ENCODE measurements at regions not wholly inside any gene's neighbourhood (a gene's known extent, or its start where the extent isn't known, plus 50 kb on each side); places are given as distances from the start of the nearest gene placed in this dataset.

DNA sequence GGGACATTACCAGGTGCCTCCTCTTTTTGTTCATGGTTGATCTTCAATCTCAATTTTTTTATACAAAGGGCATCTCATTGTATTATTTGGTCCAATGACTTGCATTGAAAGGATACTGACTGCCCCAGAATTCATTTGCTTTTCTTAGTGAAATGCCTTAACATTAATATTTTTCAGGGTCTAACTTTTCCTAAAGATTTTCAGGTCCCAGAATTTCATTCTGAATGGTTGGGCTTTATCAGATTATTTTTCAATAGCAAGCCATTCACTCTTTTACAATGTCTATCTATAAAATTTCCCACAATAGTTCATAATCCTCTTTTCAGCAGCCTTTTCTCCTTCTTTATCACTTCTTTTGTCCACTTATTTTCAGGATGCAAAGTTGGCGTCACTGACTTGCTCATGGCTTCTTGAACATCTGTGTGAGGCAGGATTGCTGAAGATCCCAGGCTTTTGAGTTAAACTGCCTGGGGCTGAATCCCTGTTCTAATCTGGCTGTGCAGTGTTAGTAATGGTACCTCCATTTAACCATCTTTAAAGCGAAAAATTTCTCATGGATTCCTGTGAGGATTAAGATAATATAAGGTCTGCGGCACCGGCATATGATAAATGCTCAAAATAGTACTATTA lies 131.7 kb upstream of the HDAC9 start:
- no peak overlapping the region for H3K27ac ChIP-seq
- H3K9me3 ChIP-seq: no peaks in the 10 kb centered on the region
- no peaks in the 10 kb centered on the region for H3K27me3 ChIP-seq
- H3K4me1 ChIP-seq: no peaks in the 10 kb centered on the region
- intact Hi-C loops (cut with DNase I): no loop called here
- TF ChIP-seq, protein P1, sequence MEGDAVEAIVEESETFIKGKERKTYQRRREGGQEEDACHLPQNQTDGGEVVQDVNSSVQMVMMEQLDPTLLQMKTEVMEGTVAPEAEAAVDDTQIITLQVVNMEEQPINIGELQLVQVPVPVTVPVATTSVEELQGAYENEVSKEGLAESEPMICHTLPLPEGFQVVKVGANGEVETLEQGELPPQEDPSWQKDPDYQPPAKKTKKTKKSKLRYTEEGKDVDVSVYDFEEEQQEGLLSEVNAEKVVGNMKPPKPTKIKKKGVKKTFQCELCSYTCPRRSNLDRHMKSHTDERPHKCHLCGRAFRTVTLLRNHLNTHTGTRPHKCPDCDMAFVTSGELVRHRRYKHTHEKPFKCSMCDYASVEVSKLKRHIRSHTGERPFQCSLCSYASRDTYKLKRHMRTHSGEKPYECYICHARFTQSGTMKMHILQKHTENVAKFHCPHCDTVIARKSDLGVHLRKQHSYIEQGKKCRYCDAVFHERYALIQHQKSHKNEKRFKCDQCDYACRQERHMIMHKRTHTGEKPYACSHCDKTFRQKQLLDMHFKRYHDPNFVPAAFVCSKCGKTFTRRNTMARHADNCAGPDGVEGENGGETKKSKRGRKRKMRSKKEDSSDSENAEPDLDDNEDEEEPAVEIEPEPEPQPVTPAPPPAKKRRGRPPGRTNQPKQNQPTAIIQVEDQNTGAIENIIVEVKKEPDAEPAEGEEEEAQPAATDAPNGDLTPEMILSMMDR (IDR thresholded peaks at IDR 0.05): no peak
- TF ChIP-seq POLR2A (IDR thresholded peaks at IDR 0.05): no peak
- no peak overlapping the region for H3K4me3 ChIP-seq (replicated peaks in 1 of 3)
- H3K36me3 ChIP-seq: no peaks in the 10 kb centered on the region
- DNase-seq: no peak
- 93 to 96% methylated on average over 4 of the region's 4 CpGs for WGBS, 2 donors

DNA sequence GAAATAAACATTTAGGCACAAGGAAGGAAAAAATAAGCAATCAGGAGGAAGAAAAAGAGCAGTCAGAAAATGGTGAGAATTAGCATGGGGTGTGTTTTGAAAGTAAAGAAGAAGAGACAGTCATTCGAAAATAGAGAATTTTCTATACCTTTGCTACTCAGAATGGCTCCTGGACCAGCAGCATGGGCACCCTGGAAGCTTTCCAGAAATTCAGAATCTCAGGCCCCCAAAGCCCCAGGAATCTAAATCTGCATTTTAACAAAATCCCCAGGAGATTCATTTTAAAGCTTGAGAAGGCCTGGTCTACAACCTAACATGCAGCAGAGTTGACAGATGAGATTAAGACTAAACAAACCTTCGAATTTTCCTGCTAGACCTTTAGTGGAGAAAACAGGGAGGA lies 131.2 kb upstream of the HDAC9 start:
- Histone ChIP-seq H3K27me3 (no peaks in the 10 kb centered on the region), H3K4me3 (replicated peaks in 1 of 3) (no peak overlapping the region), H3K9me3 (no peaks in the 10 kb centered on the region), H3K36me3 (no peaks in the 10 kb centered on the region), H3K4me1 (no peaks in the 10 kb centered on the region), H3K27ac (no peak overlapping the region)
- intact Hi-C loops (cut with DNase I): no loop called here
- 74 to 79% methylated on average over 2 of the region's 2 CpGs for WGBS, 2 donors
- no peak for TF ChIP-seq POLR2A (IDR thresholded peaks at IDR 0.05)
- no peak for DNase-seq

DNA sequence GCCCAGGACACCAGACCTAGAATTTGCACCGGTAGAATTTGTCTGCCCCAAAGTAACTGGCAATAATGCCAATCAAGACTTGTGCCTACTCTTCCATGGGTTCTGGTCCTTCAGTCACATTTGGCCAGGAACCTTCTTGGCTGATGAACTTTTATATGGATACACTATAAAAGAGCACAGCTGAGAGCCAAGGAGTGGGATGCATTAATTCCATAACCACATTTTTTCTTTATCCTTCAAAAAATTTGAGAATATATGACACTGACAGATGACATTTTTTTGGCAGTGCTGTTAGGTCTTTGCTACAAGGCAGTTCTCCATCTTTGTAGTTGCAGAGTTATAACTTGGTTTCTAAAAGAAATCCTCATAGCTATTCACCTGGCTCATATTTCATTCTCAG lies 129.2 kb upstream of the HDAC9 start:
- H3K27ac ChIP-seq: no peak overlapping the region
- no peak overlapping the region for H3K4me3 ChIP-seq (replicated peaks in 1 of 3)
- TF ChIP-seq, protein P1 (IDR thresholded peaks at IDR 0.05): no peak
- TF ChIP-seq POLR2A (IDR thresholded peaks at IDR 0.05): no peak
- H3K36me3 ChIP-seq: no peaks in the 10 kb centered on the region
- H3K9me3 ChIP-seq: no peaks in the 10 kb centered on the region
- intact Hi-C loops (cut with DNase I): no loop called here
- WGBS, 2 donors: 89 to 94% methylated on average over 1 of the region's 1 CpG
- DNase-seq: no peak
- H3K4me1 ChIP-seq: no peaks in the 10 kb centered on the region
- H3K27me3 ChIP-seq: no peaks in the 10 kb centered on the region

DNA sequence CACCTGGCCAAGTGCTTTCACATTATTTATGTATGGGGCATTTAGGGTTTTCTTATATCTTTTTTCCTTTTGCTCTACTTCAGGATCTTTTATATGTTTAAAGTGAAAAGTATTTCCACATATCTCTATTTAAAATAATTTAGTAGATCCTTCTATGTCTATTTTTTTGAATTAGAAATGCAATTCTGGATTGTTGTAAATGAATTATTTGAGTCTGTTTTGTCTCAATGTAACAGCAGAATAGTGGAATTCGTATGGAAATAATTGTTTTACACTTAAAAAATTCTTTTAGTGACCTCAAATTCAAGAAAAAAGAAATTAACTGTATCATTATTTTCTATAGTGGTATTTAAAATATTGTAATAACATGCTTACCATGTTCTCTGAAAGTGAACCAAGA lies 126.5 kb upstream of the HDAC9 start:
- Histone ChIP-seq H3K4me3 (replicated peaks in 1 of 3) (no peak overlapping the region), H3K9me3 (no peaks in the 10 kb centered on the region), H3K4me1 (no peaks in the 10 kb centered on the region), H3K27ac (no peak overlapping the region), H3K36me3 (no peaks in the 10 kb centered on the region), H3K27me3 (no peaks in the 10 kb centered on the region)
- no peak for DNase-seq
- 83 to 91% methylated on average over 1 of the region's 1 CpG for WGBS, 2 donors
- intact Hi-C loops (cut with DNase I): no loop called here
- TF ChIP-seq, protein P1 (IDR thresholded peaks at IDR 0.05): no peak
- TF ChIP-seq POLR2A (IDR thresholded peaks at IDR 0.05): no peak

DNA sequence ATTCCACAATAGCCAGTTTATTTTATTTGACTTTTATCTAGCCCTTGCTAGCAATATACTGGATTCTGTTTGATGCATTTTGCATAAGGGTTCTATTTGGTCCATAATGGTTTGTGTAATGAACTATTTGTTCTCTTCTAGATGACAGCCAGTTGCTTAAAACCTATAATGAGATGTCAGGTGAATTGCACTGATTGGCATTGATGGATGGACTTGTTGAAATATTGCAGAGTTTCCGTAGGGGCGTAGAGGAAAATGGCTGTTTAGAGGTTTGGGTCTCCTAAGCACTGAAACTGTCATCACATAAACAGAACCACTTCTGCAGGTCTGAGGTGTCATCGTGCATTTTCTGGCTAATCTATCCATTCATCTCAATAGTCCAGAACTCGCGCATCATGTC lies 124.9 kb upstream of the HDAC9 start:
- Histone ChIP-seq H3K27ac (no peak overlapping the region), H3K4me3 (replicated peaks in 1 of 3) (no peak overlapping the region), H3K27me3 (no peaks in the 10 kb centered on the region), H3K36me3 (no peaks in the 10 kb centered on the region), H3K4me1 (no peaks in the 10 kb centered on the region), H3K9me3 (no peaks in the 10 kb centered on the region)
- 91 to 95% methylated on average over 5 of the region's 5 CpGs for WGBS, 2 donors
- no peak for TF ChIP-seq POLR2A (IDR thresholded peaks at IDR 0.05)
- TF ChIP-seq, protein P1 (IDR thresholded peaks at IDR 0.05): no peak
- DNase-seq: no peak
- intact Hi-C loops (cut with DNase I): no loop called here
